HL-60 (cell line): ENCODE measurements at regions not wholly inside any gene's neighbourhood (a gene's known extent, or its start where the extent isn't known, plus 50 kb on each side); places are given as distances from the start of the nearest gene placed in this dataset.
A peak's percentile ranks its signal among the peaks of the same experiment; 100 is the strongest.
"Not testable (repeated sequence)": the region's sequence is repeated elsewhere in the genome, so short reads cannot be mapped to it uniquely, and the experiment has no call there.

Experiments
- DNase-seq, 2 experiments: peaks; one replicate each; pipeline ENCODE4 v3.0.0-alpha.2; 2010 to 2020; ENCODE audit warnings: low read depth in 1 of 2, low spot score in 1 of 2
- H3K27ac ChIP-seq: fragments of 250-450 bp; sonication (Bioruptor Pico); replicated peaks from 2 replicates; pipeline ENCODE4 v1.5.1; 2020; ENCODE audit warnings: mild to moderate bottlenecking, moderate library complexity
- H3K27me3 ChIP-seq: fragments of 250-450 bp; sonication (Bioruptor Pico); 2 replicates; pipeline ENCODE4 v1.5.1; 2021; ENCODE audit warnings: mild to moderate bottlenecking, moderate library complexity; ENCODE audit not compliant: insufficient read depth, poor library complexity, severe bottlenecking
- H3K4me3 ChIP-seq: replicated peaks from 2 replicates; pipeline ENCODE4 v1.5.1; 2011; ENCODE audit warnings: mild to moderate bottlenecking, control low read depth, low read length; ENCODE audit not compliant: insufficient read depth
- CTCF ChIP-seq: IDR thresholded peaks from one replicate; pipeline ENCODE4 v1.5.1; 2011; ENCODE audit warnings: low read length, control low read depth, inconsistent platforms; ENCODE audit not compliant: insufficient read depth
- GABPA ChIP-seq: IDR thresholded peaks from 2 replicates; pipeline ENCODE4 v1.6.1; 2012; ENCODE audit warnings: low read depth
- POLR2AphosphoS5 ChIP-seq: IDR thresholded peaks from 2 replicates; pipeline ENCODE4 v1.6.1; 2012; ENCODE audit warnings: low read depth
- SPI1 ChIP-seq: IDR thresholded peaks from 2 replicates; pipeline ENCODE4 v1.6.1; 2012; ENCODE audit warnings: low read depth, mild to moderate bottlenecking, borderline replicate concordance
- TF ChIP-seq, protein P1 (sequence below): IDR thresholded peaks from 2 replicates; pipeline ENCODE4 v1.6.1; 2012; ENCODE audit warnings: low read depth; ENCODE audit not compliant: insufficient replicate concordance

DNA sequence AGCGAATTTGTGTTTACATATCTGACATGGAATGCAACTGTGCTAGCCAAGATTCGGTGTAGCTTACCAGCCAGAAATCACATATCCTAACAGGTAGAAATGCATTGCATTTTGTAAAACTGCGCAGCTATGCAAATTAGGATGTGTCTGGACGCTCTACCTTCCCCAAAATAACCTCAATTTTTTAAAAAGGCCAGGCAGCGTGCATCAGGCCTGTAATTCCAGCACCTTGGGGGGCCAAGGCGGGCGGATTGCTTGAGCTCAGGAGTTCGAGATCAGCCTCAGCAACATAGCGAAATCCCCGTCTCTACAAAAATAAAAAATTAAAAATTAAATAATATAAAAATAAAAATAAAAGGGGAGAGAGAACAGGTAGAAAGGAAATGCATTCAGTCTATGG, 305.0 kb downstream of the TYW1 start:
- no peak for DNase-seq
- H3K27me3 ChIP-seq, result no peaks in the 10 kb centered on the region
- peak overlapping the region; percentile 92 for H3K27ac ChIP-seq
- TF ChIP-seq POLR2AphosphoS5, result no peak
- TF ChIP-seq GABPA, result no peak
- TF ChIP-seq, protein P1, sequence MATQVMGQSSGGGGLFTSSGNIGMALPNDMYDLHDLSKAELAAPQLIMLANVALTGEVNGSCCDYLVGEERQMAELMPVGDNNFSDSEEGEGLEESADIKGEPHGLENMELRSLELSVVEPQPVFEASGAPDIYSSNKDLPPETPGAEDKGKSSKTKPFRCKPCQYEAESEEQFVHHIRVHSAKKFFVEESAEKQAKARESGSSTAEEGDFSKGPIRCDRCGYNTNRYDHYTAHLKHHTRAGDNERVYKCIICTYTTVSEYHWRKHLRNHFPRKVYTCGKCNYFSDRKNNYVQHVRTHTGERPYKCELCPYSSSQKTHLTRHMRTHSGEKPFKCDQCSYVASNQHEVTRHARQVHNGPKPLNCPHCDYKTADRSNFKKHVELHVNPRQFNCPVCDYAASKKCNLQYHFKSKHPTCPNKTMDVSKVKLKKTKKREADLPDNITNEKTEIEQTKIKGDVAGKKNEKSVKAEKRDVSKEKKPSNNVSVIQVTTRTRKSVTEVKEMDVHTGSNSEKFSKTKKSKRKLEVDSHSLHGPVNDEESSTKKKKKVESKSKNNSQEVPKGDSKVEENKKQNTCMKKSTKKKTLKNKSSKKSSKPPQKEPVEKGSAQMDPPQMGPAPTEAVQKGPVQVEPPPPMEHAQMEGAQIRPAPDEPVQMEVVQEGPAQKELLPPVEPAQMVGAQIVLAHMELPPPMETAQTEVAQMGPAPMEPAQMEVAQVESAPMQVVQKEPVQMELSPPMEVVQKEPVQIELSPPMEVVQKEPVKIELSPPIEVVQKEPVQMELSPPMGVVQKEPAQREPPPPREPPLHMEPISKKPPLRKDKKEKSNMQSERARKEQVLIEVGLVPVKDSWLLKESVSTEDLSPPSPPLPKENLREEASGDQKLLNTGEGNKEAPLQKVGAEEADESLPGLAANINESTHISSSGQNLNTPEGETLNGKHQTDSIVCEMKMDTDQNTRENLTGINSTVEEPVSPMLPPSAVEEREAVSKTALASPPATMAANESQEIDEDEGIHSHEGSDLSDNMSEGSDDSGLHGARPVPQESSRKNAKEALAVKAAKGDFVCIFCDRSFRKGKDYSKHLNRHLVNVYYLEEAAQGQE, result no peak
- no peak for TF ChIP-seq SPI1
- no peak for TF ChIP-seq CTCF
- H3K4me3 ChIP-seq, result peak overlapping the region; percentile 87

DNA sequence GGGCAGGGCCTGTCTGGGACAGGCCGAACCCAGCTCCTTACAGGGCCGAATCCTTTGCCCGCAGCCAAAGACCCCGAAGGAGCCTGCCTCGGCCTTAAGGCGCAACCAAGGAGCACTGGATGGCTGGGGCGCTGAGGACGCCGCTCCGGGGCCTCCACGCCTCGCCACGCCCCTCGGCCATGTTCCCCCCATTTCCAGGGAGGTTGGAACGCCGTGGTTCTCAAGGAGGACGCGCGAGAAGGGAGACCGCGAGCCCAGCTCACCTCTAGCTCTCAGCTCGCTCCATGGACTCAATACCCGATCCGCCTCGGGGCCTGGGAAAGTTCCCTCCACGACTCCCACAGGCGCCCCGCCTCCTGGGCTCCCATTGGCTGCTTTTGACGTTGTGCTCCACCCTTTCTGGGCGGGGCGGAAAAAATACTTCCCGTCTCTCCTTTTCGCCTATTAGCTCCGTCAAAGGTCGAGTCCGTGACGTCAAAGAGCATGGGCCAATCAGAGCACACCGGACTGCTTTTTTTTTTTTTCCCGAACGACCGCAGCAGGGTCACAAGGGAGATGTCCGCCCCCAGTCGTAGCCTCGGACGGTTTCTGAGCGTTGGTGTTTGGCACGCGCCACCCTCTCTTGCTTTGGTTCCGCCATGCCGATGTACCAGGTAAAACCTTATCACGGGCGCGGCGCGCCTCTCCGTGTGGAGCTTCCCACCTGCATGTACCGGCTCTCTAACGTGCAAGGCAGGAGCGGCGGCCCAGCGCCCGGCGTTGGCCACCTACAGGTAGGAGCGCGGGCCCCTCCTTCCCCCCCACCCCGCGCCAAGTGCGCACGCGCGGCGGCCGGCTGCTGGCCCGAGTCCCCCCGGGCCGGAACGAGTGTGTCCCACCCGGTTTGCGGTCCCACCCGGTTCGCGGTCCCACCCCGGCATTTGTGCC, 305.7 kb downstream of the TYW1 start:
- H3K27ac ChIP-seq, result peak overlapping the region; percentile 92
- no peaks in the 10 kb centered on the region for H3K27me3 ChIP-seq
- peak; percentile 44; the same call in 1 of the 2 replicates for TF ChIP-seq SPI1
- TF ChIP-seq, protein P1, result peak; percentile 62
- TF ChIP-seq CTCF, result no peak
- TF ChIP-seq GABPA, result peak; percentile 31; the same call in 1 of the 2 replicates
- peak; percentile 84 for TF ChIP-seq POLR2AphosphoS5
- DNase-seq, result peak; percentile 95 to 99
- peak overlapping the region; percentile 87 for H3K4me3 ChIP-seq

DNA sequence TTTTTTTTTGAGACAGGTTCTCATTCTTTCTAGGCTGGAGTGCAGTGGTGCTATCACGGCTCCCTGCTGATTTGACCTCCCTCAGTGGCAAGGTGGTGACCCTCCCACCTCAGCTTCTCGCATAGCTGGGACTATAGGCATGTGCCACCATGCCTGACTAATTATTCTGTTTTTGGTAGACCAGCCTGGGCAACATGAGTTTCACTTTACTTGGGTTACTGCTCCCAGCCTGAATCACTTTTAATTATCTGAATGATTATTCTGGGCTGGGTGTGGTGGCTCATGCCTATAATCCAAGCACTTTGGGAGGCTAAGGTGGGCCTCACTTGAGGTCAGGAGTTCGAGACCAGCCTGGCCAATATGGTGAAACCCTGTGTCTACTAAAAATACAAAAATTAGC, 308.2 kb downstream of the TYW1 start:
- H3K4me3 ChIP-seq, H3K27ac ChIP-seq, H3K27me3 ChIP-seq, DNase-seq: not testable (repeated sequence)

- Histone ChIP-seq H3K27ac (no peak overlapping the region), H3K4me3 (no peak overlapping the region), H3K27me3 (no peaks in the 10 kb centered on the region)
- TF ChIP-seq CTCF (no peak), SPI1 (no peak), POLR2AphosphoS5 (no peak), GABPA (no peak)
- TF ChIP-seq, protein P1, result no peak
- DNase-seq, result no peak
Observed at GRCh38 chr7:67306331-67306730, 309.7 kb downstream of the TYW1 start.
